ENCODE measurements at regions not wholly inside any gene's neighbourhood (a gene's known extent, or its start where the extent isn't known, plus 50 kb on each side); places are given as distances from the start of the nearest gene placed in this dataset.
A peak's percentile ranks its signal among the peaks of the same experiment; 100 is the strongest.

DNA sequence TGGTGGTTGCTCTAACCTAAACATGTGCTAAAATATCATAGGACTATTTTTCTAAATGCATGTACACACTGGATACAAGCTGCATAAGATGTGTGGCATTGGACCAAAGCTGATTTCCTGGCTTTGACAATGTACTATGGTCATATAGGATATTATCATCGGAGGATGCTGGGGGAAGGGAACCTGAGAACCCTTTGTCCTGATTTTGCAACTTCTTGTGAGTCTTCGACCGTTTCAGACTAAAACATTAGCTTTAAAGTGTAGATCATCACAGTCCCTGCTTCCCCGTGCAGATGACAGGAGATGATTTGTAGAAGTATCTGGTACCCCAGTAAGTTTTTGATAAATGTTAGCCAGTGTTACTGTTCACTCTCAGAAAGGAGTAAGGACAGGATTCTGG, 554.7 kb downstream of the MIAT start:
- Mint-ChIP-seq H3K36me3 (peaks cover 0 to 7% of the 10 kb centered on the region in 2 donors), H3K27me3 (peaks cover 32 to 52% (median 36%) of the 10 kb centered on the region in 3 donors), H3K9me3 (peaks cover 0 to 12% (median 0%) of the 10 kb centered on the region in 7 donors), H3K4me1 (peaks cover 0 to 4% (median 0%) of the 10 kb centered on the region in 3 donors), H3K27ac (no peak overlapping the region), H3K4me3 (no peak overlapping the region)
- ATAC-seq (ENCODE audit: low read depth in 2 of 2) (no peak), DNase-seq (no peak)

DNA sequence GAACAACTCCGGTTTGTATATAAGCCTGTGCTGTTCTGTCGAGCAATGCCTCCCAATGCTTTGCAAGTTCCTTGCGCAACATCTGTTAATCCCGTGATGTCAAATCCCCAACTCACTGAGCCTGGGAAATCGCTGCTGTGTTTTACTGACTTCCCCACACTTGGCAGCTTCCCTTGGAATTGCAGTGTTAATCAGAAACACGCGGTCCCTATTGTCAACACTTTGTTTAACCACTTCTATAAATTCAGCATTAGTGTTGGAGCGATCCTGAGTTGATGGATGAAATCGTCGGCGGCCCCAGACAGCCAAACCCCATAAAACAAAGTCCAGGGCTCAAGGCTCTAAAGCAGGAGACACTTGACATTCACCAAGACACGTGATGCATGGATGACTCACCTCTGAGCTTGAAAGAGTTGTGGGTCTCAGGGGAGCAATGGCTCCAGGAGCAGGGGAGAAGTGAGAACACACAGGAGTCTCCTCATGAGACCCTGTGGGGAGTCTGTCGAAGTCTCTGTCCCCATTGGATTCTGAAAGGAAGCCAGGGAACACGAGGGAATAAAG, 555.3 kb downstream of the MIAT start:
- Mint-ChIP-seq H3K27me3 (peaks cover 32 to 53% (median 38%) of the 10 kb centered on the region in 3 donors), H3K4me1 (peaks cover 0 to 4% (median 0%) of the 10 kb centered on the region in 3 donors), H3K9me3 (peaks cover 0 to 12% (median 0%) of the 10 kb centered on the region in 7 donors), H3K27ac (no peak overlapping the region), H3K4me3 (no peak overlapping the region), H3K36me3 (peaks cover 0 to 7% of the 10 kb centered on the region in 2 donors)
- DNase-seq (no peak), ATAC-seq (ENCODE audit: low read depth in 2 of 2) (no peak)

DNA sequence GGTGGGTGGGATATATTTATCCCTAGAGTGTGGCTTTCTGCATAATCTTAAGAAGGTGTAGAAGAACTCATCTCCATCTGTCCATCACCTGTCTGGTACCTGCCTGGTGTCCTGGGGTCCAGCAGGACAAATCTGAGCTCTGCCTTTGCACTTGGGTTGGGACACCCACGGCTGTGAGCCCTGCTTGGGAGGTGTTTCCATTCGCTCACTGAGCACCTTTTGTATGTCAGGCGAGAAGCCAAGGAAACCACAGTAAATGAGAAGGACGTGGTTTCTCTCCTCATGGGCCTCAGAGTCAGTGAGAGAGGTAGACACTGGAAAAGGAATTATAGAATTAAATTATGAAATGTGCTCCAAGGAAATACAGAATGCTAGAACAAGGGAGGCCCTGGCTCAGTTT, 555.9 kb downstream of the MIAT start:
- Mint-ChIP-seq H3K36me3 (peaks cover 0 to 7% of the 10 kb centered on the region in 2 donors), H3K4me1 (peaks cover 0 to 4% (median 0%) of the 10 kb centered on the region in 3 donors), H3K27me3 (peaks cover 30 to 47% (median 38%) of the 10 kb centered on the region in 3 donors), H3K27ac (no peak overlapping the region), H3K4me3 (no peak overlapping the region), H3K9me3 (peaks cover 0 to 12% (median 0%) of the 10 kb centered on the region in 7 donors)
- DNase-seq (no peak), ATAC-seq (ENCODE audit: low read depth in 2 of 2) (no peak)

- Mint-ChIP-seq H3K9me3 (peaks cover 0 to 12% (median 0%) of the 10 kb centered on the region in 7 donors), H3K27me3 (peaks cover 28 to 45% (median 38%) of the 10 kb centered on the region in 3 donors), H3K4me3 (no peak overlapping the region), H3K4me1 (peaks cover 0 to 4% (median 0%) of the 10 kb centered on the region in 3 donors), H3K27ac (peak overlapping the region in 2 of 6 donors; percentile 72 to 76), H3K36me3 (peaks cover 0 to 7% of the 10 kb centered on the region in 2 donors)
- no peak for ATAC-seq (ENCODE audit: low read depth in 2 of 2)
- DNase-seq, result no peak
These were observed 556.6 kb downstream of the MIAT start for GRCh38 chr22:27213766-27214581.

DNA sequence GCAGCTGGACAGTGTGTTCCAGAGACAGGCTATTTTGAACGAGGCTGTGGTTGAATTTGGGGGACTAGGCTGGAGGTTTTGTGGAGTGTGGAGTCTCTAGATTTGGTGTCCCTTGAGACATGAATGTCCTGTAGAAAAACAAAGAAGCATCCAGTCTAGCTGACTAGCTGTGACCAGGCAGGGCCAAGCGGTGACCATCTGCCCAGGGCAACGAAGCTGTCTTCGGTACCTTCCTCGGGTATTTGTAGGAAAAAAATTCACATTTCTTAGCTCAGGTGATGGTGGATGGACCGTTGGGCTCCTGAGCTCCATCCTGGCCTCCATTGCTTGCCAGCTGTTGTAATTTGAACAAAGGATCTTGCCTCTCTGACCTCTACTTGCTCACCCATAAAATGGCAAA, 557.3 kb downstream of the MIAT start:
- H3K27ac Mint-ChIP-seq, result no peak overlapping the region
- H3K9me3 Mint-ChIP-seq, result peaks cover 0 to 12% (median 0%) of the 10 kb centered on the region in 7 donors
- DNase-seq (no peak), ATAC-seq (ENCODE audit: low read depth in 2 of 2) (no peak)
- H3K4me1 Mint-ChIP-seq, result peaks cover 0 to 4% (median 0%) of the 10 kb centered on the region in 3 donors
- H3K4me3 Mint-ChIP-seq, result no peak overlapping the region
- H3K36me3 Mint-ChIP-seq, result peaks cover 0 to 7% of the 10 kb centered on the region in 2 donors
- peaks cover 28 to 49% (median 44%) of the 10 kb centered on the region in 3 donors for H3K27me3 Mint-ChIP-seq

- H3K9me3 Mint-ChIP-seq, result peaks cover 0 to 12% (median 0%) of the 10 kb centered on the region in 7 donors
- H3K27me3 Mint-ChIP-seq, result peaks cover 32 to 49% (median 41%) of the 10 kb centered on the region in 3 donors
- H3K36me3 Mint-ChIP-seq, result peaks cover 0 to 7% of the 10 kb centered on the region in 2 donors
- H3K4me3 Mint-ChIP-seq, result no peak overlapping the region
- ATAC-seq (ENCODE audit: low read depth in 2 of 2) (no peak), DNase-seq (no peak)
- H3K4me1 Mint-ChIP-seq, result peaks cover 0 to 4% (median 0%) of the 10 kb centered on the region in 3 donors
- no peak overlapping the region for H3K27ac Mint-ChIP-seq
These were observed 558.5 kb downstream of the MIAT start for GRCh38 chr22:27215871-27216270.

DNA sequence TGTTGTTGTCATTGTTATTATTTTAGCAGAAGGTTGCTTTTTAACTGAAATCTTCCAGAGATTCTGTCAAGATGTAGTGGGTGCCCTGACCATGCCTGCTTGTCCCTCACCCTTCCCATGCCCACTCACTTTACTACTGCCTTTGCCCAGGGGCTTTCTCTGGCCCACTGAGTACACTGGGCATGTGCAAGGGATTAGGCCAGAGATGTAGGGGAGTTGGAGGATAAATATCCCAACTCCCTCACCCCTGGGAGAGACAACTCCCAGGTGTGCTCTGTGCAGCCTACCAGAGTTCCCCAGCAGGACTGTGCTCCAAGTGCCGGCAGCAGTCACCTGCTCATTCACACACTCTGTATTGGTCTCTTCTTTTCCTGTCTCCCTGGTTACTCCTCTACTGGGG, 559.1 kb downstream of the MIAT start:
- Mint-ChIP-seq H3K36me3 (peaks cover 0 to 7% of the 10 kb centered on the region in 2 donors), H3K27ac (no peak overlapping the region), H3K27me3 (peaks cover 32 to 44% (median 37%) of the 10 kb centered on the region in 3 donors), H3K4me3 (no peak overlapping the region), H3K4me1 (peaks cover 0 to 4% (median 0%) of the 10 kb centered on the region in 3 donors), H3K9me3 (peaks cover 0 to 12% (median 0%) of the 10 kb centered on the region in 7 donors)
- DNase-seq, result no peak
- ATAC-seq (ENCODE audit: low read depth in 2 of 2), result no peak

- DNase-seq, result no peak
- H3K4me1 Mint-ChIP-seq, result peaks cover 0 to 4% (median 0%) of the 10 kb centered on the region in 3 donors
- H3K36me3 Mint-ChIP-seq, result peaks cover 0 to 7% of the 10 kb centered on the region in 2 donors
- H3K27me3 Mint-ChIP-seq, result peaks cover 26 to 37% (median 33%) of the 10 kb centered on the region in 3 donors
- no peak overlapping the region for H3K27ac Mint-ChIP-seq
- peaks cover 0 to 12% (median 0%) of the 10 kb centered on the region in 7 donors for H3K9me3 Mint-ChIP-seq
- ATAC-seq (ENCODE audit: low read depth in 2 of 2), result no peak
- no peak overlapping the region for H3K4me3 Mint-ChIP-seq
These were observed 559.8 kb downstream of the MIAT start for GRCh38 chr22:27217154-27217553.

GRCh38 chr22:27218012-27218920, 560.9 kb downstream of the MIAT start:
- no peak overlapping the region for H3K27ac Mint-ChIP-seq
- H3K36me3 Mint-ChIP-seq, result peaks cover 0 to 6% of the 10 kb centered on the region in 2 donors
- no peak for DNase-seq
- no peak overlapping the region for H3K4me3 Mint-ChIP-seq
- peaks cover 0 to 9% (median 0%) of the 10 kb centered on the region in 7 donors for H3K9me3 Mint-ChIP-seq
- no peak for ATAC-seq (ENCODE audit: low read depth in 2 of 2)
- peaks cover 0 to 4% (median 0%) of the 10 kb centered on the region in 3 donors for H3K4me1 Mint-ChIP-seq
- peaks cover 16 to 29% (median 24%) of the 10 kb centered on the region in 3 donors for H3K27me3 Mint-ChIP-seq

GRCh38 chr22:27219036-27219435, 561.6 kb downstream of the MIAT start:
- no peaks in the 10 kb centered on the region for H3K4me1 Mint-ChIP-seq
- no peaks in the 10 kb centered on the region for H3K36me3 Mint-ChIP-seq
- ATAC-seq (ENCODE audit: low read depth in 2 of 2), result no peak
- DNase-seq, result no peak
- no peak overlapping the region for H3K4me3 Mint-ChIP-seq
- peak overlapping the region in 1 of 6 donors; percentile 9 for H3K27ac Mint-ChIP-seq
- peaks cover 14 to 23% (median 17%) of the 10 kb centered on the region in 3 donors for H3K27me3 Mint-ChIP-seq
- peaks cover 0 to 4% (median 0%) of the 10 kb centered on the region in 7 donors for H3K9me3 Mint-ChIP-seq

DNA sequence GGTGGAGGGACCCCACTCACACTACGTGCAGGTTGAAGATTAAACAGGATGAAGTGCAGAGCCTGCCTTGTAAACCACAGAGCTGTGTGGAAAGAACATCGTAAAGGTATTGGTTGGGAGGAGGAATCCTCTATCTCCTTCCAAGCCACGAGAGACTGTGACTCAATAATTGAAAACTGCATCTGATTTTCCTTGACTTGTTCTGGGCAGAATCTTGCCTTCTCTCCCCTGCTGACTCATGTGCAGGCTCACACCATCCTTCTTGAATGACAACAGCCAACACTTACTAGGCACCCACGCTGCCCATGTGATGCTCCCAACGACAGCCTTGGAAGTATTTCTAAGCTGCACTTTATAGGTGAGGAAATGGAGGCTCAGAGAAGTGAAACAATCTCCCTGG, 563.0 kb downstream of the MIAT start:
- Mint-ChIP-seq H3K4me1 (no peaks in the 10 kb centered on the region), H3K27ac (no peak overlapping the region), H3K27me3 (peaks cover 4 to 17% (median 15%) of the 10 kb centered on the region in 3 donors), H3K9me3 (peaks cover 0 to 4% (median 0%) of the 10 kb centered on the region in 7 donors), H3K36me3 (no peaks in the 10 kb centered on the region), H3K4me3 (no peak overlapping the region)
- DNase-seq (no peak), ATAC-seq (ENCODE audit: low read depth in 2 of 2) (no peak)

GRCh38 chr22:27222178-27222577, 564.8 kb downstream of the MIAT start:
- Mint-ChIP-seq H3K27ac (no peak overlapping the region), H3K27me3 (peaks cover 9 to 14% (median 10%) of the 10 kb centered on the region in 3 donors), H3K36me3 (no peaks in the 10 kb centered on the region), H3K4me1 (no peaks in the 10 kb centered on the region), H3K4me3 (no peak overlapping the region), H3K9me3 (peaks cover 0 to 3% (median 0%) of the 10 kb centered on the region in 7 donors)
- DNase-seq, result no peak
- no peak for ATAC-seq (ENCODE audit: low read depth in 2 of 2)
